Endothelial cell of umbilical vein (primary cell): ENCODE measurements at regions not wholly inside any gene's neighbourhood (a gene's known extent, or its start where the extent isn't known, plus 50 kb on each side); places are given as distances from the start of the nearest gene placed in this dataset.

ENCODE experiments used
- BruUV-seq: library from RNA; stranded (reverse); fragments of 400-500 nt; replicated peaks from 2 replicates; lab custom pipeline; 2021; lab: Mats Ljungman, UMichigan
- CTCF ChIA-PET: fragments of 300-600, 350-600 bp; sonication (Branson Sonifier 250); formaldehyde crosslinking; loops from one replicate; lab custom pipeline; 2021; ENCODE audit warnings: antibody characterized with exemption, inconsistent platforms; lab: Charles Lee
- POLR2A ChIA-PET: fragments of 300-600, 350-600 bp; sonication (Branson Sonifier 250); formaldehyde crosslinking; loops from one replicate; lab custom pipeline; 2021; ENCODE audit warnings: antibody characterized with exemption, inconsistent platforms; lab: Charles Lee
- DNase-seq: peaks from one replicate; pipeline ENCODE4 v3.0.0-alpha.2; 2011; ENCODE audit warnings: low read depth, low spot score
- FAIRE-seq: peaks from 2 replicates; lab custom pipeline; 2011; peaks lifted over from hg19 to GRCh38; lab: Jason Lieb, UNC
- H2AFZ ChIP-seq: 2 replicates; pipeline ENCODE4 v1.6.0; 2012; ENCODE audit warnings: low read depth, low read length, control low read depth, inconsistent platforms
- H3K27ac ChIP-seq: 2 replicates; pipeline ENCODE4 v1.5.1; 2011; ENCODE audit warnings: low read depth, mild to moderate bottlenecking, control low read depth, low read length, moderate library complexity; ENCODE audit not compliant: insufficient read depth
- H3K27me3 ChIP-seq, 2 experiments: 2 replicates each; pipeline versions ENCODE4 v1.6.0 to v1.6.1; 2011; ENCODE audit warnings: low read length in 2 of 2, mixed read lengths in 1 of 2; ENCODE audit not compliant: control insufficient read depth in 2 of 2, insufficient read depth in 2 of 2
- H3K36me3 ChIP-seq, 2 experiments: 2 replicates in 1 of 2; 3 replicates in 1 of 2; pipeline ENCODE4 v1.5.1; 2011; ENCODE audit warnings: low read length in 2 of 2, mild to moderate bottlenecking in 1 of 2, moderate library complexity in 1 of 2; ENCODE audit not compliant: control insufficient read depth in 2 of 2, insufficient read depth in 2 of 2; ENCODE audit errors: extremely low read depth in 1 of 2
- H3K4me1 ChIP-seq: 3 replicates; pipeline ENCODE4 v1.5.1; 2011; ENCODE audit warnings: mild to moderate bottlenecking, low read length; ENCODE audit not compliant: control insufficient read depth, insufficient read depth; ENCODE audit errors: extremely low read depth
- H3K4me2 ChIP-seq: 2 replicates; pipeline ENCODE4 v1.6.1; 2011; ENCODE audit warnings: low read length, control low read depth, mixed read lengths; ENCODE audit not compliant: insufficient read depth
- H3K4me3 ChIP-seq, 3 experiments: fragments of 200-600 bp in 1 of 3; sonication (generic), shearing (Covaris generic) in 1 of 3; replicated peaks in 1 of 3; 2 replicates each; pipeline ENCODE4 v1.5.1; 2011 to 2016; ENCODE audit warnings: control low read depth in 3 of 3, low read length in 3 of 3, mild to moderate bottlenecking in 2 of 3, inconsistent platforms in 1 of 3, low read depth in 1 of 3, moderate library complexity in 1 of 3; ENCODE audit not compliant: insufficient read depth in 1 of 3
- H3K79me2 ChIP-seq: 2 replicates; pipeline ENCODE4 v1.6.0; 2012; ENCODE audit warnings: low read length, inconsistent platforms; ENCODE audit not compliant: control insufficient read depth, insufficient read depth
- H3K9ac ChIP-seq: replicated peaks from 2 replicates; pipeline ENCODE3; 2011; ENCODE audit warnings: low read length, control low read depth; ENCODE audit not compliant: insufficient read depth; ENCODE audit errors: extremely low read depth
- H3K9me1 ChIP-seq: replicated peaks from 3 replicates; pipeline ENCODE4 v1.6.0; 2011; ENCODE audit warnings: mild to moderate bottlenecking, low read length; ENCODE audit not compliant: control insufficient read depth, insufficient read depth; ENCODE audit errors: extremely low read depth
- H3K9me3 ChIP-seq: replicated peaks from 2 replicates; pipeline ENCODE4 v1.5.1; 2012; ENCODE audit warnings: low read length, inconsistent platforms; ENCODE audit not compliant: control insufficient read depth, insufficient read depth
- H4K20me1 ChIP-seq: replicated peaks from 2 replicates; pipeline ENCODE3; 2011; ENCODE audit warnings: mild to moderate bottlenecking, low read length; ENCODE audit not compliant: control insufficient read depth, insufficient read depth; ENCODE audit errors: extremely low read depth
- CTCF ChIP-seq, 2 donors: IDR thresholded peaks; 1 replicate in 1 of 2; 2 replicates in 1 of 2; pipeline ENCODE4 v1.5.1; 2011; ENCODE audit warnings: low read length in 2 of 2, mild to moderate bottlenecking in 2 of 2, moderate library complexity in 2 of 2, control low read depth in 1 of 2, inconsistent platforms in 1 of 2, low read depth in 1 of 2; ENCODE audit not compliant: insufficient read depth in 1 of 2; ENCODE audit errors: extremely low read depth in 1 of 2
- EZH2 ChIP-seq: IDR thresholded peaks from 2 replicates; pipeline ENCODE4 v1.6.1; 2012; ENCODE audit warnings: borderline replicate concordance, low read depth, mild to moderate bottlenecking, moderate library complexity, low read length, inconsistent platforms; ENCODE audit not compliant: severe bottlenecking
- FOS ChIP-seq: IDR thresholded peaks from 2 replicates; pipeline ENCODE4 v1.6.1; 2011; ENCODE audit warnings: mild to moderate bottlenecking, low read length, moderate library complexity, borderline replicate concordance; ENCODE audit not compliant: insufficient read depth
- GATA2 ChIP-seq: IDR thresholded peaks from 2 replicates; pipeline ENCODE4 v1.7.0; 2011; ENCODE audit warnings: low read depth, mild to moderate bottlenecking, moderate library complexity, mixed read lengths, low read length; ENCODE audit not compliant: insufficient read length, insufficient read depth
- JUN ChIP-seq: IDR thresholded peaks from 2 replicates; pipeline ENCODE4 v1.6.1; 2011; ENCODE audit warnings: borderline replicate concordance, low read depth; ENCODE audit not compliant: insufficient read length, insufficient read depth
- MAX ChIP-seq: IDR thresholded peaks from 2 replicates; pipeline ENCODE4 v1.6.1; 2011; ENCODE audit not compliant: insufficient read depth, insufficient read length
- MYC ChIP-seq: IDR thresholded peaks from one replicate; pipeline ENCODE4 v1.6.1; 2011; ENCODE audit warnings: mild to moderate bottlenecking, low read depth, low read length
- POLR2A ChIP-seq: IDR thresholded peaks from 2 replicates; pipeline ENCODE4 v1.6.1; 2012; ENCODE audit warnings: low read depth, mild to moderate bottlenecking, control low read depth, low read length
- POLR2AphosphoS5 ChIP-seq: IDR thresholded peaks from 2 replicates; pipeline ENCODE4 v1.6.1; 2012; ENCODE audit warnings: low read depth, mild to moderate bottlenecking, control low read depth, low read length, moderate library complexity; ENCODE audit not compliant: insufficient read depth
- dilution Hi-C: fragments of 300-500 bp; cut with MboI; formaldehyde crosslinking; loops from one replicate; pipeline ENCODE4 v1.15.0; 2019; ENCODE audit warnings: low sequenced_read_pairs; ENCODE audit not compliant: extremely low pct_ligation_motif_present
- intact Hi-C: fragments of 100-400 bp; cut with micrococcal nuclease; formaldehyde crosslinking; loops from one replicate; pipeline ENCODE4 v1.10.0; 2022

- Histone ChIP-seq H3K79me2 (no peaks in the 10 kb centered on the region), H3K9me3 (no peaks in the 10 kb centered on the region), H3K27me3 (peaks cover 0 to 2% of the 10 kb centered on the region in 2 experiments), H2AFZ (no peak overlapping the region), H3K4me3 (no peak overlapping the region), H4K20me1 (no peaks in the 10 kb centered on the region), H3K4me2 (no peak overlapping the region), H3K4me1 (no peaks in the 10 kb centered on the region), H3K9ac (no peak overlapping the region), H3K36me3 (no peaks in the 10 kb centered on the region), H3K27ac (no peak overlapping the region), H3K9me1 (no peaks in the 10 kb centered on the region)
- FAIRE-seq (no peak), DNase-seq (no peak)
- intact Hi-C loops (no loop called here), dilution Hi-C loops (no loop called here)
- TF ChIP-seq POLR2A (no peak), GATA2 (no peak), JUN (no peak), FOS (no peak), POLR2AphosphoS5 (no peak), EZH2 (no peak), MYC (no peak), CTCF (IDR thresholded peaks at IDR 0.05; ENCODE audit: extremely low read depth in 1 of 2, insufficient read depth in 1 of 2, low read depth in 1 of 2, low read length in 2 of 2) (no peak), MAX (no peak)
- ChIA-PET POLR2A (no interaction called here), CTCF (interaction anchor here (1.0 kb wide), 1 partner anchor 12 kb away, joined by 3 read pairs; no protein-coding TSS in a partner anchor)
- BruUV-seq = no TSS peak
Observed at GRCh38 chr1:82125866-82126265, 325.1 kb downstream of the ADGRL2 start.
